ENCODE measurements at regions not wholly inside any gene's neighbourhood (a gene's known extent, or its start where the extent isn't known, plus 50 kb on each side); places are given as distances from the start of the nearest gene placed in this dataset.

- DNase-seq (ENCODE audit: low read depth): no peak
- Histone ChIP-seq H3K4me3 (ENCODE audit: low read depth, low read length) (no peak overlapping the region), H3K36me3 (ENCODE audit: control insufficient read depth, insufficient read depth, low read length) (no peaks in the 10 kb centered on the region), H3K27me3 (ENCODE audit: control insufficient read depth, insufficient read depth, low read length) (no peaks in the 10 kb centered on the region)
- ChIA-PET CTCF (no interaction called here), POLR2A (no interaction called here)
- no peak for TF ChIP-seq CTCF (IDR thresholded peaks at IDR 0.05; ENCODE audit: insufficient read depth, low read depth, low read length)
Observed at GRCh38 chr10:56881218-56881617, 520.2 kb upstream of the ZWINT start.

- ChIA-PET POLR2A (no interaction called here), CTCF (no interaction called here)
- Histone ChIP-seq H3K36me3 (ENCODE audit: control insufficient read depth, insufficient read depth, low read length) (no peaks in the 10 kb centered on the region), H3K4me3 (ENCODE audit: low read depth, low read length) (no peak overlapping the region), H3K27me3 (ENCODE audit: control insufficient read depth, insufficient read depth, low read length) (no peaks in the 10 kb centered on the region)
- no peak for TF ChIP-seq CTCF (IDR thresholded peaks at IDR 0.05; ENCODE audit: insufficient read depth, low read depth, low read length)
- DNase-seq (ENCODE audit: low read depth): no peak
Observed at GRCh38 chr10:56880606-56881005, 519.5 kb upstream of the ZWINT start.

DNA sequence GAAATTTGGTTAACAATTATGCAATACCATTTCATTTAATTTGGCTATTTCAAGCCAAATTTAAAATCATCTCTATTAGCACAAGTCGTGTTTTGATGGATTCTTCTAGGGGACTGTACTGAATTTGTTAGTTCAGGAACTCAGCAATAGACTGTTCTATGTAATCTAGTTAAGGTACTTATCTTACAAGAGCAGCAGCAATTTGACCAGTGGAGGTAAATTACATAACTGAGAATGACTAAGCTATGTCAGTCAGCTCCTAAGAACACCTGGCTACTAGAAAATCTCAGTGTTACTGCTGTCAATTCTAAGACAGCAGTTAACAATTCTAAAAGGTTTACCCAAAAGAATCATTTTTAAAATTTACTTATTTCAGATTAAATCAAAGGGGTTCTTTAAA is 513.9 kb upstream of the ZWINT start:
- Histone ChIP-seq H3K4me3 (ENCODE audit: low read depth, low read length) (no peak overlapping the region), H3K36me3 (ENCODE audit: control insufficient read depth, insufficient read depth, low read length) (no peaks in the 10 kb centered on the region), H3K27me3 (ENCODE audit: control insufficient read depth, insufficient read depth, low read length) (no peaks in the 10 kb centered on the region)
- ChIA-PET CTCF (interaction anchor here (0.6 kb wide), 1 partner anchor 39 kb away, joined by 3 read pairs; no protein-coding TSS in a partner anchor), POLR2A (no interaction called here)
- no peak for TF ChIP-seq CTCF (IDR thresholded peaks at IDR 0.05; ENCODE audit: insufficient read depth, low read depth, low read length)
- no peak for DNase-seq (ENCODE audit: low read depth)

GRCh38 chr10:56871160-56871668 is 510.2 kb upstream of the ZWINT start:
- no peak overlapping the region for H3K4me3 ChIP-seq (ENCODE audit: low read depth, low read length)
- CTCF ChIA-PET: no interaction called here
- POLR2A ChIA-PET: no interaction called here
- H3K36me3 ChIP-seq (ENCODE audit: control insufficient read depth, insufficient read depth, low read length): no peaks in the 10 kb centered on the region
- DNase-seq (ENCODE audit: low read depth): no peak
- TF ChIP-seq CTCF (IDR thresholded peaks at IDR 0.05; ENCODE audit: insufficient read depth, low read depth, low read length): no peak
- no peaks in the 10 kb centered on the region for H3K27me3 ChIP-seq (ENCODE audit: control insufficient read depth, insufficient read depth, low read length)

DNA sequence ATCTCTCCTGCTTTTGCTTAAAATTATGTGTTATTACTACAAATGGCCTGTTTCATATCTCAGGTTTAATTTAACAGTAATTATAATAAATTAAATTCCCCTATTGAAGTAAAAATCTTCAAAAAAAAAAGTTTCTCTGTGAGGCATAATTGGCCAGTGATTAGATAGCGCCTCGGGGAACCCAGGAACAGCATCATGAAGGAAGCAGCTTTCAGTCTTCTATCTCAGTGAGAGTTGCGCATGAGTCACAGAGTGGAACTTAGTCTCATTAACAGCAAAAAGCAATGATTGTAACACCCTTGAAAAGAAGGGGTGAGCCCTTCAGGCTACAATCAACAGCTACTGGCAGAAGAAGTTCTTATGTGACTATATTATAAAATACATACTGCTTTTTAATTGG is 506.2 kb upstream of the ZWINT start:
- DNase-seq (ENCODE audit: low read depth): no peak
- CTCF ChIA-PET: no interaction called here
- POLR2A ChIA-PET: no interaction called here
- H3K27me3 ChIP-seq (ENCODE audit: control insufficient read depth, insufficient read depth, low read length): no peaks in the 10 kb centered on the region
- H3K4me3 ChIP-seq (ENCODE audit: low read depth, low read length): no peak overlapping the region
- no peaks in the 10 kb centered on the region for H3K36me3 ChIP-seq (ENCODE audit: control insufficient read depth, insufficient read depth, low read length)
- no peak for TF ChIP-seq CTCF (IDR thresholded peaks at IDR 0.05; ENCODE audit: insufficient read depth, low read depth, low read length)
